Lung (tissue), 11 donors: ENCODE measurements at regions not wholly inside any gene's neighbourhood (a gene's known extent, or its start where the extent isn't known, plus 50 kb on each side); places are given as distances from the start of the nearest gene placed in this dataset.

Experiments
- ATAC-seq: fragments of 200-7000 bp; cut with Tn5 transposase; one replicate; pipeline ENCODE4 v1.9.1; 2020; ENCODE audit warnings: moderate number of reproducible peaks; ENCODE audit not compliant: insufficient read depth, low FRiP score
- DNase-seq, 3 donors: peaks; one replicate each; pipeline ENCODE4 v3.0.0-alpha.2; 2013 to 2017
- H3K27ac ChIP-seq, 2 donors: one replicate each; pipeline ENCODE4 v1.5.1; 2013; ENCODE audit warnings: mild to moderate bottlenecking in 2 of 2, moderate library complexity in 2 of 2, control low read depth in 1 of 2, inconsistent platforms in 1 of 2, low read depth in 1 of 2, low read length in 1 of 2
- H3K27me3 ChIP-seq, 3 donors: one replicate each; pipeline ENCODE4 v1.5.1; 2013; ENCODE audit warnings: low read length in 2 of 3; ENCODE audit not compliant: control insufficient read depth in 3 of 3, insufficient read depth in 3 of 3
- H3K36me3 ChIP-seq, 4 donors: one replicate each; pipeline ENCODE4 v1.5.1; 2013; ENCODE audit warnings: low read length in 4 of 4, mild to moderate bottlenecking in 1 of 4, moderate library complexity in 1 of 4; ENCODE audit not compliant: control insufficient read depth in 4 of 4, insufficient read depth in 4 of 4
- H3K4me1 ChIP-seq, 5 donors: one replicate each; pipeline ENCODE4 v1.5.1; 2013; ENCODE audit warnings: low read length in 5 of 5, mild to moderate bottlenecking in 2 of 5, moderate library complexity in 1 of 5; ENCODE audit not compliant: control insufficient read depth in 5 of 5, insufficient read depth in 5 of 5
- H3K4me3 ChIP-seq: one replicate; pipeline ENCODE4 v1.5.1; 2013; ENCODE audit warnings: mild to moderate bottlenecking, control low read depth, moderate library complexity
- H3K9ac ChIP-seq, 2 donors: one replicate each; pipeline ENCODE4 v1.5.1; 2013; ENCODE audit warnings: low read length in 2 of 2, control low read depth in 1 of 2; ENCODE audit not compliant: insufficient read depth in 1 of 2
- H3K9me3 ChIP-seq, 4 donors: one replicate each; pipeline ENCODE4 v1.5.1; 2013; ENCODE audit warnings: low read length in 3 of 4, mild to moderate bottlenecking in 1 of 4, moderate library complexity in 1 of 4; ENCODE audit not compliant: control insufficient read depth in 4 of 4, insufficient read depth in 3 of 4
- WGBS, 2 donors: extraction: QIAGEN DNeasy Blood & Tissue Kit; methylation state at CpG; one replicate each; pipeline ENCODE4 v1.1.7; 2013; 5-methylcytosine and 5-hydroxymethylcytosine counted together
- TF ChIP-seq, protein P1 (sequence below): IDR thresholded peaks from 2 replicates; pipeline ENCODE4 v1.5.1; 2012; ENCODE audit warnings: mild to moderate bottlenecking; ENCODE audit errors: control extremely low read depth, extremely low read depth
- donor health status: control.
- donor health status: control.
- donor health status: Bipolar disorder and iron deficiency.
- donor health status: healthy.
- donor health status: DM: yes; HTN: yes; CAD: no.

DNA sequence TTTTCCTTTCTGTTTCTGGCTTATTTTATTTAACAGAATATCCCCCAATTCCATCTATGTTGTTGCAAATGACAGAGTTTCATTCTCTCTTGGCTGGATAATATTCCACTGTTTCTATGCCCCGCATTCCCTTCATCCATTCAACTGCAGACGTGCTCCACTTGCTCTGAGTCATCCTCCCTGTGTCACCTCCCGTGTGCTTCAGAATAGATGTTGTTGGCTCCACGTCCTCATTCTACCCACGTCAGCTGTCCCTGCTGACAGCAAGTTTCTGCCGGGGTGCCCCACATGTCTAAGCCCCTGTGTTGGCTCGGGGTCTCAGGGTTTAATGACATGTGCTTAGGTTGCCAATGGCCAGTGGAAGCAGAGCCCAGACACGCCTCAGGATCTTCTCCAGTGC lies 1041.0 kb downstream of the UQCRFS1 start:
- TF ChIP-seq, protein P1, sequence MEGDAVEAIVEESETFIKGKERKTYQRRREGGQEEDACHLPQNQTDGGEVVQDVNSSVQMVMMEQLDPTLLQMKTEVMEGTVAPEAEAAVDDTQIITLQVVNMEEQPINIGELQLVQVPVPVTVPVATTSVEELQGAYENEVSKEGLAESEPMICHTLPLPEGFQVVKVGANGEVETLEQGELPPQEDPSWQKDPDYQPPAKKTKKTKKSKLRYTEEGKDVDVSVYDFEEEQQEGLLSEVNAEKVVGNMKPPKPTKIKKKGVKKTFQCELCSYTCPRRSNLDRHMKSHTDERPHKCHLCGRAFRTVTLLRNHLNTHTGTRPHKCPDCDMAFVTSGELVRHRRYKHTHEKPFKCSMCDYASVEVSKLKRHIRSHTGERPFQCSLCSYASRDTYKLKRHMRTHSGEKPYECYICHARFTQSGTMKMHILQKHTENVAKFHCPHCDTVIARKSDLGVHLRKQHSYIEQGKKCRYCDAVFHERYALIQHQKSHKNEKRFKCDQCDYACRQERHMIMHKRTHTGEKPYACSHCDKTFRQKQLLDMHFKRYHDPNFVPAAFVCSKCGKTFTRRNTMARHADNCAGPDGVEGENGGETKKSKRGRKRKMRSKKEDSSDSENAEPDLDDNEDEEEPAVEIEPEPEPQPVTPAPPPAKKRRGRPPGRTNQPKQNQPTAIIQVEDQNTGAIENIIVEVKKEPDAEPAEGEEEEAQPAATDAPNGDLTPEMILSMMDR = no peak
- no peak for DNase-seq
- H3K27me3 ChIP-seq = no peaks in the 10 kb centered on the region
- peaks cover 0 to 13% (median 5%) of the 10 kb centered on the region in 4 donors for H3K9me3 ChIP-seq
- H3K27ac ChIP-seq = no peak overlapping the region
- peaks cover 0 to 14% (median 5%) of the 10 kb centered on the region in 5 donors for H3K4me1 ChIP-seq
- H3K9ac ChIP-seq = no peak overlapping the region
- no peak for ATAC-seq
- H3K4me3 ChIP-seq = no peak overlapping the region
- 85 to 89% methylated on average over 8 of the region's 8 CpGs for WGBS, 2 donors
- no peaks in the 10 kb centered on the region for H3K36me3 ChIP-seq

DNA sequence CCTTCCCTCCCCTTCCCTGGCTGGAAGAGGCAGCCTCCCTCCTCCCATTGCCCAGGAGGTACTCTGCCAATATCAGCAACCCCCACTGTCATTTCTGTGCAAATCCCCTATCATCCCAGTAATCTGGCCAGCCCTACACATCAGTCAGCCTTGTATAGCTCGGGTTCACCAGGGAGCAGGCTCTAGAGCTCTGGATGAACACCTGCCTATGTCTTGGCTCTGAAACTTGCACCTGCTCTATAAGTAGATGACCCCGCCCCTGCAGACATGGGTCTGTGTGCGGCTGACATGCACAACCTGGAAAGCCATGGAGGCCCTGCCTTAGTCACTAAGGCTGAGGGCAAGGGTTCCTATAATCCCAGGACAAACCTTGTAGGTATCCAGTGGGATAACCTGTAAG lies 1042.9 kb downstream of the UQCRFS1 start:
- no peak overlapping the region for H3K27ac ChIP-seq
- H3K36me3 ChIP-seq = no peaks in the 10 kb centered on the region
- H3K27me3 ChIP-seq = no peaks in the 10 kb centered on the region
- ATAC-seq = no peak
- no peak overlapping the region for H3K9ac ChIP-seq
- WGBS, 2 donors = 55 to 81% methylated on average over 3 of the region's 3 CpGs
- TF ChIP-seq, protein P1 = no peak
- H3K4me3 ChIP-seq = no peak overlapping the region
- peaks cover 0 to 14% (median 0%) of the 10 kb centered on the region in 4 donors for H3K9me3 ChIP-seq
- peaks cover 0 to 14% (median 5%) of the 10 kb centered on the region in 5 donors for H3K4me1 ChIP-seq
- DNase-seq = no peak

DNA sequence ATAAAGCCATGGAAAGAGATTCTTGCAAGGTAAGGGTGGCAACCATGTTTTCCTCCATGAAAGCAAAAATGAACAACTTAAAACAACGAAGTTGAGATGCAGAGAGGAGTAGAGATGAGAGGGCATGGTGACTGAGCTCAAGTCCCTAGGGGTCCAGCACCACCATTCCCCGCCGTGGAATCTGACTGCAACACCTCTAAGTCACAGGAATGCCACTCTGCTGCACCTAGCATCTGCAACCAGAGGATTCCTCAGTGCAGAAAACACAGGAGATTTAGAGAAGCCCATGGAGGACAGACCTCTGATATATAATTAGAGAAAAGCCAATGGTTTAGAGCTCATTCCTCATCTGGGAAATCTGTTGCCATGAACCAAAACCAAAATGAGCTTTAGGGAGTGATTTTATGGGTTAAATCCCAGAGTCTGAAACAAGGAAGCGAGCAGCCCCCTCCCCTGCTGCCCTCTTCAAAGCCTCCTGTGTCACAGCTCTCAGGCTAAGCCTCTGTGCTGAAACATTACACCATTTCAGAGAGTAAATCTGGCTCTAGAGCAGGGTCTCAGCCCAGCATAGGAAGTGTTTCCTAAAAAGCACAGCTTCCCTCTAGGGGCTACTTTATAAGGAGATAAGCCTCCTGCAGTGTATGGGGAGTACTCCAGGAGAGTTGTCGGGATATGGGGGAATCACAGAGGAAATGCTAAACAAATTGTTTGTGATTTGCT lies 1043.6 kb downstream of the UQCRFS1 start:
- WGBS, 2 donors = 20 to 23% methylated on average over 5 of the region's 5 CpGs
- no peak overlapping the region for H3K27ac ChIP-seq
- ATAC-seq (no peak), DNase-seq (peak; percentile 33 to 74 (median 68))
- H3K4me3 ChIP-seq = no peak overlapping the region
- no peaks in the 10 kb centered on the region for H3K36me3 ChIP-seq
- H3K27me3 ChIP-seq = no peaks in the 10 kb centered on the region
- H3K9me3 ChIP-seq = peaks cover 0 to 10% (median 0%) of the 10 kb centered on the region in 4 donors
- TF ChIP-seq, protein P1 = no peak
- peaks cover 0 to 14% (median 5%) of the 10 kb centered on the region in 5 donors for H3K4me1 ChIP-seq
- H3K9ac ChIP-seq = no peak overlapping the region

DNA sequence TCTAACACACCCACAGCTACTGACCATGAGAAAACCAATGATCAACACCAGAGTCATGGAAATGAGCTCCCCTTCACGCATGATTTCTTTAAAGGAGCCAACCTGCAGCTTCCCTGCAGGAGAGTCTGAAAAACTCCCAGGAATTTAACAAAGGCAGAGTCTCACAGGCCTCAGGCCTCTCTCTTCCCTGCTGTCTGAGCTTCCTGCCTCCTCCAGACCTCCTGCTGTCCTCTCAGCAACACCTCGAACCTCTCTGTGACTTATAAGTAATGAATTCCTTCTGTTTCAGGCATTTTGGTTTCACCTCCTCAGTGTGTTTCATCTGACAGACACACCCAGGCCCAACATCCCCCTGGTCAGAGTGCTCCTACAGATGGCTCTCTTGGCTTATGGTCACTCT lies 1044.4 kb downstream of the UQCRFS1 start:
- peaks cover 0 to 12% (median 0%) of the 10 kb centered on the region in 4 donors for H3K9me3 ChIP-seq
- H3K36me3 ChIP-seq = no peaks in the 10 kb centered on the region
- ATAC-seq (no peak), DNase-seq (no peak)
- H3K27me3 ChIP-seq = no peaks in the 10 kb centered on the region
- TF ChIP-seq, protein P1 = no peak
- no peak overlapping the region for H3K4me3 ChIP-seq
- H3K9ac ChIP-seq = no peak overlapping the region
- 41 to 51% methylated on average over 2 of the region's 2 CpGs for WGBS, 2 donors
- H3K27ac ChIP-seq = no peak overlapping the region
- H3K4me1 ChIP-seq = peaks cover 0 to 14% (median 5%) of the 10 kb centered on the region in 5 donors
